H1 (cell line): ENCODE measurements at regions not wholly inside any gene's neighbourhood (a gene's known extent, or its start where the extent isn't known, plus 50 kb on each side); places are given as distances from the start of the nearest gene placed in this dataset.

ENCODE experiments used
- CTCF ChIA-PET: fragments of 300-600 bp; sonication (Branson Sonifier 250); formaldehyde crosslinking; loops from one replicate; lab custom pipeline; 2021; ENCODE audit not compliant: partially characterized antibody; lab: Charles Lee
- POLR2A ChIA-PET: fragments of 300-600 bp; sonication (Branson Sonifier 250); formaldehyde crosslinking; loops from one replicate; lab custom pipeline; 2021; ENCODE audit warnings: inconsistent platforms; ENCODE audit not compliant: partially characterized antibody; lab: Charles Lee
- DNase-seq, 2 experiments: peaks; one replicate each; pipeline versions ENCODE4 v3.0.0 to v3.0.0-alpha.2; 2010 to 2022; ENCODE audit warnings: low spot score in 2 of 2, low read depth in 1 of 2, mixed read lengths in 1 of 2
- FAIRE-seq: peaks from 2 replicates; lab custom pipeline; 2011; peaks lifted over from hg19 to GRCh38; lab: Jason Lieb, UNC
- H2AFZ ChIP-seq: 2 replicates; pipeline ENCODE4 v1.8.1; 2012; ENCODE audit warnings: low read length, inconsistent platforms
- H2AK5ac ChIP-seq: 2 replicates; pipeline ENCODE4 v1.6.1; 2013; ENCODE audit warnings: low read depth, low read length
- H2BK120ac ChIP-seq: replicated peaks from 2 replicates; pipeline ENCODE3; 2013; ENCODE audit warnings: low read depth, low read length, inconsistent platforms
- H2BK12ac ChIP-seq: 2 replicates; pipeline ENCODE4 v1.6.1; 2013; ENCODE audit warnings: low read depth, low read length
- H2BK15ac ChIP-seq: 2 replicates; pipeline ENCODE4 v1.6.1; 2013; ENCODE audit warnings: low read length
- H2BK20ac ChIP-seq: 2 replicates; pipeline ENCODE4 v1.6.1; 2013; ENCODE audit warnings: low read length
- H2BK5ac ChIP-seq: 2 replicates; pipeline ENCODE4 v1.6.1; 2013; ENCODE audit warnings: low read depth, low read length
- H3K14ac ChIP-seq: 2 replicates; pipeline ENCODE4 v1.6.1; 2013; ENCODE audit warnings: inconsistent platforms; ENCODE audit not compliant: insufficient read length
- H3K18ac ChIP-seq: 2 replicates; pipeline ENCODE4 v1.6.1; 2013; ENCODE audit warnings: low read length; ENCODE audit errors: extremely low read depth
- H3K23ac ChIP-seq: 2 replicates; pipeline ENCODE4 v1.6.1; 2013; ENCODE audit warnings: inconsistent platforms; ENCODE audit not compliant: insufficient read length
- H3K23me2 ChIP-seq: 2 replicates; pipeline ENCODE4 v1.6.1; 2013; ENCODE audit warnings: low read depth, low read length
- H3K27ac ChIP-seq: 2 replicates; pipeline ENCODE4 v1.6.1; 2011; ENCODE audit warnings: low read depth, low read length, inconsistent platforms
- H3K27me3 ChIP-seq, 4 experiments: replicated peaks in 1 of 4; 1 replicate in 1 of 4; 2 replicates in 3 of 4; pipeline versions ENCODE4 v1.6.1 to v1.8.1; 2011 to 2013; ENCODE audit warnings: low read length in 3 of 4, mild to moderate bottlenecking in 3 of 4, inconsistent platforms in 2 of 4, mixed read lengths in 2 of 4, moderate library complexity in 1 of 4; ENCODE audit not compliant: control insufficient read depth in 3 of 4, insufficient read depth in 3 of 4; ENCODE audit errors: extremely low read depth in 1 of 4
- H3K36me3 ChIP-seq, 4 experiments: 2 replicates each; pipeline versions ENCODE4 v1.6.1 to v1.8.1; 2011 to 2013; ENCODE audit warnings: mild to moderate bottlenecking in 4 of 4, low read length in 3 of 4, moderate library complexity in 2 of 4, control low read depth in 1 of 4, inconsistent platforms in 1 of 4; ENCODE audit not compliant: insufficient read depth in 4 of 4, control insufficient read depth in 2 of 4
- H3K4ac ChIP-seq: replicated peaks from 2 replicates; pipeline ENCODE3; 2013; ENCODE audit warnings: low read length, low read depth, mixed read lengths, inconsistent platforms; ENCODE audit not compliant: insufficient read length
- H3K4me1 ChIP-seq, 4 experiments: replicated peaks in 1 of 4; 1 replicate in 1 of 4; 2 replicates in 3 of 4; pipeline versions ENCODE4 v1.6.1 to v1.8.1; 2011 to 2013; ENCODE audit warnings: low read length in 3 of 4, inconsistent platforms in 2 of 4, mixed read lengths in 1 of 4; ENCODE audit not compliant: insufficient read depth in 4 of 4, control insufficient read depth in 3 of 4
- H3K4me2 ChIP-seq, 2 experiments: 2 replicates each; pipeline versions ENCODE4 v1.6.1 to v1.8.1; 2011 to 2013; ENCODE audit warnings: low read depth in 2 of 2, low read length in 2 of 2, control low read depth in 1 of 2, inconsistent platforms in 1 of 2, mild to moderate bottlenecking in 1 of 2; ENCODE audit not compliant: insufficient read depth in 1 of 2
- H3K4me3 ChIP-seq, 4 experiments: fragments of 200-600, 300-600 bp in 1 of 4; sonication (generic), shearing (Covaris generic), sonication (Bioruptor Twin) in 1 of 4; 2 replicates each; pipeline versions ENCODE4 v1.5.1 to v1.8.1; 2011 to 2016; ENCODE audit warnings: low read length in 4 of 4, low read depth in 3 of 4, control low read depth in 2 of 4, inconsistent platforms in 2 of 4, mild to moderate bottlenecking in 2 of 4, mixed read lengths in 1 of 4, moderate library complexity in 1 of 4; ENCODE audit not compliant: insufficient read depth in 2 of 4; ENCODE audit errors: extremely low read depth in 1 of 4
- H3K56ac ChIP-seq: replicated peaks from 2 replicates; pipeline ENCODE3; 2013; ENCODE audit warnings: low read depth, mild to moderate bottlenecking, mixed read lengths, low read length, inconsistent platforms; ENCODE audit not compliant: insufficient read length
- H3K79me1 ChIP-seq: 2 replicates; pipeline ENCODE4 v1.6.1; 2013; ENCODE audit warnings: low read depth, low read length, control low read depth
- H3K79me2 ChIP-seq, 2 experiments: 2 replicates each; pipeline versions ENCODE4 v1.6.1 to v1.8.1; 2012 to 2013; ENCODE audit warnings: low read length in 2 of 2, mild to moderate bottlenecking in 2 of 2, inconsistent platforms in 1 of 2; ENCODE audit not compliant: insufficient read depth in 2 of 2, control insufficient read depth in 1 of 2
- H3K9ac ChIP-seq, 4 experiments: replicated peaks in 1 of 4; 1 replicate in 1 of 4; 2 replicates in 3 of 4; pipeline versions ENCODE4 v1.6.1 to v1.8.1; 2011 to 2013; ENCODE audit warnings: low read depth in 3 of 4, low read length in 3 of 4, control low read depth in 2 of 4, mild to moderate bottlenecking in 2 of 4, moderate library complexity in 2 of 4, inconsistent platforms in 1 of 4; ENCODE audit errors: extremely low read depth in 1 of 4
- H3K9me3 ChIP-seq, 2 experiments: 2 replicates each; pipeline versions ENCODE4 v1.6.1 to v1.8.1; 2012 to 2013; ENCODE audit warnings: mild to moderate bottlenecking in 2 of 2, moderate library complexity in 2 of 2, control low read depth in 1 of 2, inconsistent platforms in 1 of 2, low read depth in 1 of 2, low read length in 1 of 2, mixed read lengths in 1 of 2; ENCODE audit not compliant: insufficient read depth in 2 of 2
- H4K20me1 ChIP-seq, 2 experiments: replicated peaks in 1 of 2; 2 replicates each; pipeline versions ENCODE3 to v1.8.1; 2011 to 2013; ENCODE audit warnings: inconsistent platforms in 2 of 2, low read length in 2 of 2, mild to moderate bottlenecking in 1 of 2; ENCODE audit not compliant: insufficient read depth in 2 of 2, control insufficient read depth in 1 of 2
- H4K5ac ChIP-seq: 2 replicates; pipeline ENCODE4 v1.6.1; 2013; ENCODE audit warnings: low read length, low read depth, mixed read lengths, inconsistent platforms; ENCODE audit not compliant: insufficient read length
- H4K8ac ChIP-seq: 2 replicates; pipeline ENCODE4 v1.8.0; 2013; ENCODE audit warnings: mild to moderate bottlenecking, moderate library complexity, low read length, inconsistent platforms; ENCODE audit not compliant: insufficient read depth; ENCODE audit errors: extremely low read depth
- H4K91ac ChIP-seq: replicated peaks from 2 replicates; pipeline ENCODE3; 2013; ENCODE audit warnings: low read length, mixed read lengths, inconsistent platforms; ENCODE audit not compliant: insufficient read length
- BACH1 ChIP-seq: IDR thresholded peaks from 2 replicates; pipeline ENCODE4 v1.6.1; 2012; ENCODE audit warnings: low read length, improper control_type of control experiment
- JUN ChIP-seq: IDR thresholded peaks from 2 replicates; pipeline ENCODE4 v1.6.1; 2011; ENCODE audit warnings: low read depth, mild to moderate bottlenecking, improper control_type of control experiment, low read length
- MAX ChIP-seq: IDR thresholded peaks from 2 replicates; pipeline ENCODE4 v1.6.1; 2012; ENCODE audit warnings: inconsistent platforms
- NANOG ChIP-seq: IDR thresholded peaks from 2 replicates; pipeline ENCODE4 v1.6.1; 2011; ENCODE audit warnings: low read length, low read depth, mild to moderate bottlenecking, inconsistent platforms; ENCODE audit not compliant: insufficient read depth, poor library complexity, severe bottlenecking
- SIRT6 ChIP-seq: IDR thresholded peaks from one replicate; pipeline ENCODE4 v1.7.1; 2012; ENCODE audit warnings: low read length, inconsistent platforms
- SUZ12 ChIP-seq: fragments of 200-600 bp; sonication (generic); IDR thresholded peaks from 2 replicates; pipeline ENCODE4 v1.6.1; 2012; ENCODE audit warnings: mild to moderate bottlenecking, inconsistent platforms, low read length, moderate library complexity, mixed read lengths
- WGBS, 2 experiments: shearing (Covaris generic) in 1 of 2; methylation state at CpG; one replicate each; pipeline versions ENCODE4 v1.1.6 to v1.1.7; 2013 to 2015; ENCODE audit warnings: low lambda C conversion rate in 2 of 2, mixed read lengths in 2 of 2, inconsistent platforms in 1 of 2, low coverage in 1 of 2, missing lambda C conversion rate in 1 of 2; ENCODE audit not compliant: insufficient replicate concordance in 2 of 2, insufficient coverage in 1 of 2, insufficient read length in 1 of 2; ENCODE audit errors: extremely low coverage in 1 of 2, missing lambda C conversion rate in 1 of 2; 5-methylcytosine and 5-hydroxymethylcytosine counted together

GRCh38 chr3:153442386-153442785 lies 280.4 kb downstream of the RAP2B start:
- Histone ChIP-seq H3K79me1 (no peaks in the 10 kb centered on the region), H3K27me3 (no peaks in the 10 kb centered on the region), H2BK120ac (no peak overlapping the region), H2BK20ac (no peak overlapping the region), H4K5ac (no peak overlapping the region), H3K36me3 (no peaks in the 10 kb centered on the region), H3K14ac (no peak overlapping the region), H3K79me2 (no peaks in the 10 kb centered on the region), H2BK12ac (no peak overlapping the region), H3K4me3 (no peak overlapping the region), H3K9me3 (no peaks in the 10 kb centered on the region), H4K8ac (no peak overlapping the region), H3K56ac (no peak overlapping the region), H3K4me1 (peaks cover 0 to 4% (median under 1%) of the 10 kb centered on the region in 4 experiments; a peak in 1 of 7 replicates), H3K9ac (no peak overlapping the region), H4K91ac (no peak overlapping the region), H3K4me2 (no peak overlapping the region), H3K18ac (no peak overlapping the region), H3K4ac (no peak overlapping the region), H4K20me1 (no peaks in the 10 kb centered on the region), H3K27ac (no peak overlapping the region), H2AFZ (no peak overlapping the region), H2AK5ac (no peak overlapping the region), H3K23me2 (no peaks in the 10 kb centered on the region), H3K23ac (no peak overlapping the region), H2BK15ac (no peak overlapping the region), H2BK5ac (no peak overlapping the region)
- 56% methylated on average over 2 of the region's 2 CpGs; no CpG with 5 or more reads in 1 of the 2 experiments for WGBS, 2 experiments
- no peak for TF ChIP-seq SIRT6
- no peak for TF ChIP-seq SUZ12
- no peak for TF ChIP-seq JUN
- TF ChIP-seq MAX: no peak
- no peak for TF ChIP-seq NANOG
- no peak for TF ChIP-seq BACH1
- DNase-seq (no peak), FAIRE-seq (no peak)
- POLR2A ChIA-PET: no interaction called here
- CTCF ChIA-PET: interaction anchor here (0.8 kb wide), 1 partner anchor 35 kb away, joined by 5 read pairs; no protein-coding TSS in a partner anchor
